Upper lobe of right lung (tissue), 1 donor: ENCODE measurements at regions not wholly inside any gene's neighbourhood (a gene's known extent, or its start where the extent isn't known, plus 50 kb on each side); places are given as distances from the start of the nearest gene placed in this dataset.

Experiments used
- ATAC-seq: fragments of 200-7000 bp; cut with Tn5 transposase; one replicate; pipeline ENCODE4 v1.9.1; 2020; ENCODE audit warnings: mild to moderate bottlenecking, moderate library complexity
- DNase-seq: peaks from one replicate; pipeline ENCODE4 v3.0.0-alpha.2; 2020
- H3K27ac ChIP-seq: fragments of 200-600 bp; one replicate; pipeline ENCODE4 v1.8.0; 2022
- H3K27me3 ChIP-seq: fragments of 200-600 bp; one replicate; pipeline ENCODE4 v1.8.0; 2022; ENCODE audit warnings: mild to moderate bottlenecking
- H3K36me3 ChIP-seq: fragments of 200-600 bp; one replicate; pipeline ENCODE4 v1.8.0; 2022
- H3K4me1 ChIP-seq: fragments of 200-600 bp; one replicate; pipeline ENCODE4 v1.8.0; 2022
- H3K4me3 ChIP-seq: fragments of 200-600 bp; one replicate; pipeline ENCODE4 v1.8.0; 2022; ENCODE audit warnings: mild to moderate bottlenecking
- H3K9me3 ChIP-seq: fragments of 200-600 bp; one replicate; pipeline ENCODE4 v1.8.0; 2022
- intact Hi-C: fragments of 100-400 bp; cut with DNase I; formaldehyde crosslinking; loops from one replicate; pipeline ENCODE4 v1.11.0; 2022
- TF ChIP-seq, protein P1 (sequence below): fragments of 200-600 bp; IDR thresholded peaks from one replicate; pipeline ENCODE4 v1.8.0; 2022; ENCODE audit warnings: antibody characterized with exemption
- donor health status: DM: no; HTN: yes; CAD: no; lungs with severe emphysema.

DNA sequence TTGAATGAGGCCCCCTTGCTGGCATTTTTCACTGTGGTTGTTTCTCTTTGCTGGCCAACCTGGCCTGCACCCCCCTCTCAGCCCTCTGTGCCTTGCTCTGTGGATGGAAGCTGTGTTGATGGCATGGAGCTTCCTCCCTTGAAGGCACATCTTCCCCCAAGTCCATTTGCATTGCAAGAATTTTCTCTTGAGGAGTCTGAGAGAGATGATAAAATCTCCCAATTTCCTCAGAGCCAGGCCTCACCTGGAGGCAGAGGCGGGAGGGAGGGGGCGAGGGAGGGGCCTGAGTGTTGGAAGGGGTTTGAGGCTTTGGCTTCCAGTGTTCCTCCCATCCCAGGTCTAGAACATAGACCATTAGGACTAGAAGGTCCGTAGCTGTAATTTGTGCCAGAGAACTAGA, 175.1 kb downstream of the SCP2D1 start:
- Histone ChIP-seq H3K9me3 (no peaks in the 10 kb centered on the region), H3K4me3 (no peak overlapping the region), H3K27ac (peak overlapping the region; percentile 60), H3K27me3 (no peaks in the 10 kb centered on the region), H3K4me1 (peaks cover 3% of the 10 kb centered on the region), H3K36me3 (no peaks in the 10 kb centered on the region)
- TF ChIP-seq, protein P1, sequence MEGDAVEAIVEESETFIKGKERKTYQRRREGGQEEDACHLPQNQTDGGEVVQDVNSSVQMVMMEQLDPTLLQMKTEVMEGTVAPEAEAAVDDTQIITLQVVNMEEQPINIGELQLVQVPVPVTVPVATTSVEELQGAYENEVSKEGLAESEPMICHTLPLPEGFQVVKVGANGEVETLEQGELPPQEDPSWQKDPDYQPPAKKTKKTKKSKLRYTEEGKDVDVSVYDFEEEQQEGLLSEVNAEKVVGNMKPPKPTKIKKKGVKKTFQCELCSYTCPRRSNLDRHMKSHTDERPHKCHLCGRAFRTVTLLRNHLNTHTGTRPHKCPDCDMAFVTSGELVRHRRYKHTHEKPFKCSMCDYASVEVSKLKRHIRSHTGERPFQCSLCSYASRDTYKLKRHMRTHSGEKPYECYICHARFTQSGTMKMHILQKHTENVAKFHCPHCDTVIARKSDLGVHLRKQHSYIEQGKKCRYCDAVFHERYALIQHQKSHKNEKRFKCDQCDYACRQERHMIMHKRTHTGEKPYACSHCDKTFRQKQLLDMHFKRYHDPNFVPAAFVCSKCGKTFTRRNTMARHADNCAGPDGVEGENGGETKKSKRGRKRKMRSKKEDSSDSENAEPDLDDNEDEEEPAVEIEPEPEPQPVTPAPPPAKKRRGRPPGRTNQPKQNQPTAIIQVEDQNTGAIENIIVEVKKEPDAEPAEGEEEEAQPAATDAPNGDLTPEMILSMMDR = no peak
- intact Hi-C loops = no loop called here
- ATAC-seq (no peak), DNase-seq (no peak)

DNA sequence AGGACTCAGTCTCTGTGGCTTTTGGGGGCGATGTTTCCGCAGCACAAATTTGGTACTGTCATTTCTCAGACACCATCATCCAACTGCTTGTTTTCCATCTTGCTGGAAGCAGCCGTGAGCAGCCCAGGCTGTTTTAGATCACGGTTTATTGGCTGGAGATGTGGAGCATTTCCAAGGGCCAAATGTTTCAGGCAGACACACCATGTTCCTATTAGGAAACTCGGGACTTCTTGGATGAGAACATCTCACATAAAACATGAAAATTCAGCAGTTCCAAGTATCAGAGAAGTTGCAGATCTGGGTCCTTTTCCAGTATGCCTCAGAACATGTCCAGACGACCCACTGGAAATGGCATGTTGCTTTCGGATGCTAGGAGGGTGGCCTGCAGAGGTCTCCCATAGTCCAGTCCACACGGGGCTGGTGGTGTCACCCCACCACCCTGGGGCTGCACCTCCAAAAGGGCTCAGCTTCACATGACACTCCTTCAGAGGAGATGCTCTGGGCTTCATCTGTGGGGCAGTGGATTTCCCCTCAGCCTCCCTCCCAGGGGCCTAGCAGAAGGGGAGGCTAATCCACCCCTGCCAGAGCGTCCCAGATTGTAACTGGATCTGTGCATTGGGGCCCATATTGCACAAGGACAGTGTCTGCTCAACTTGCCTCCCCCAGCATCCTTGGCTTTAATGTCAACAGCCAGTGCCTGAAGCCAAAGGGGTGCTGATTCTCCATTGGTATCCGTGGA, 176.3 kb downstream of the SCP2D1 start:
- Histone ChIP-seq H3K9me3 (no peaks in the 10 kb centered on the region), H3K36me3 (no peaks in the 10 kb centered on the region), H3K27me3 (no peaks in the 10 kb centered on the region), H3K4me3 (no peak overlapping the region), H3K4me1 (peaks cover 3% of the 10 kb centered on the region), H3K27ac (peak overlapping the region; percentile 45)
- TF ChIP-seq, protein P1 = no peak
- intact Hi-C loops = no loop called here
- no peak for ATAC-seq
- no peak for DNase-seq

DNA sequence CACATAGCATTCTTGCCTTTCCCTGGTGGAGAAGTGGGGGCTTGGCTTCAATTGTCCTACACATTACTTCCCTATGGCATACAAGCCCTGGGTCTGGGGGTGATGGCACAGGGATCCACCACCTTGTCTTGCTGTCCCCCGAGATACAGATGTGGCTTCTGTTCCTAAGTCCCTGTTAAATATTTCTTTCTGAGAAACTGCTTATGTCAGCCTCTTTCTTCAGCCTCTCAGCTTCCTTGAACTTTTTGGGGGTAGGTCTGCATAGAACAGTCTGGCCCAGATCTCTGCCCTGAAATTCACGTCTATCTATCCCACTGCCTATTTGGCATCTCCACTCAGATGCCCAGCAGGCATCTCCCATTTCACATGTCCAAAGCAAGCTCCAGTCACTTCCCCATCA, 177.4 kb downstream of the SCP2D1 start:
- ATAC-seq (no peak), DNase-seq (no peak)
- no peak overlapping the region for H3K27ac ChIP-seq
- peaks cover 3% of the 10 kb centered on the region for H3K4me1 ChIP-seq
- intact Hi-C loops = no loop called here
- H3K4me3 ChIP-seq = no peak overlapping the region
- H3K9me3 ChIP-seq = no peaks in the 10 kb centered on the region
- H3K27me3 ChIP-seq = no peaks in the 10 kb centered on the region
- TF ChIP-seq, protein P1 = no peak
- no peaks in the 10 kb centered on the region for H3K36me3 ChIP-seq

DNA sequence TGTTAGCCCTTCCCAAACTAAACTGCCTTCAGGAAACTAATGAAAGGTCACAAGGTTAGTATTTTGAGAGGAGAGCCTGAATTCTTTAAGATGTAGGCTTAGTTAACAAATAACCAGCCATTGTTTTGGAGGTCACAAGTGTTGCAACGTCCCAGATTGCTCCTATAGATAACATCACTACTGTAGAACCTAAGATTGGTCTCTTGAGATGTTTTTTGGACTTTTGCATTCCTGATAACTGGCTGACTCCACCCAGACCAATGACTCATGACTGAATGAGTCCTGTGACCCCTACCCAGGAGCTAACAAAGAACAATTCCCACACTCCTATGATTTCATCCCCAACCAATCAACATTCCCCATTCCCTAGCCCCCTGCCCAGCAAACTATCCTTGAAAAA, 178.8 kb downstream of the SCP2D1 start:
- no peak for ATAC-seq
- H3K4me1 ChIP-seq = peaks cover 3% of the 10 kb centered on the region
- intact Hi-C loops = no loop called here
- no peaks in the 10 kb centered on the region for H3K9me3 ChIP-seq
- no peak for DNase-seq
- H3K27ac ChIP-seq = no peak overlapping the region
- H3K4me3 ChIP-seq = no peak overlapping the region
- H3K27me3 ChIP-seq = no peaks in the 10 kb centered on the region
- TF ChIP-seq, protein P1 = no peak
- H3K36me3 ChIP-seq = no peaks in the 10 kb centered on the region

DNA sequence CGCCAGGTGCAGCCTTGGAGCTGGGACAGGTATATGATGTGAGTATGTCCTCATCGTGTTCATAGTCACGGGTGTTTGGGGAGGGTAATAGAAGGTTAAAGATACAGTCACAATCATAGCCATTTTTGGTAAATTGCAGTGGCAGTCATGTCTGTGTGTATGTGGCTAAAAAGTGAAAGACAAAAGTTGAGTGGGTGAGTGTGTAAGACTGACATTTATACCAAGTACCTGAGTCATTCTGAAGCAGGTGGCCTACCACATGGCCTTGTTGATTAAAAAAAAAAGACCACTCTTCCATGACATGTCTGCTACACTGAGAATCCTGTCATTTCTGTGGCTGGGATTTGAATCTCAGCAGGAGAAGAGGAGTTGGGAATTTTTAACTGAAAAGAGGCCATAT, 181.9 kb downstream of the SCP2D1 start:
- no peak for ATAC-seq
- Histone ChIP-seq H3K4me1 (no peaks in the 10 kb centered on the region), H3K9me3 (no peaks in the 10 kb centered on the region), H3K27me3 (no peaks in the 10 kb centered on the region), H3K36me3 (no peaks in the 10 kb centered on the region), H3K4me3 (no peak overlapping the region), H3K27ac (no peak overlapping the region)
- TF ChIP-seq, protein P1 = no peak
- DNase-seq = no peak
- intact Hi-C loops = no loop called here

DNA sequence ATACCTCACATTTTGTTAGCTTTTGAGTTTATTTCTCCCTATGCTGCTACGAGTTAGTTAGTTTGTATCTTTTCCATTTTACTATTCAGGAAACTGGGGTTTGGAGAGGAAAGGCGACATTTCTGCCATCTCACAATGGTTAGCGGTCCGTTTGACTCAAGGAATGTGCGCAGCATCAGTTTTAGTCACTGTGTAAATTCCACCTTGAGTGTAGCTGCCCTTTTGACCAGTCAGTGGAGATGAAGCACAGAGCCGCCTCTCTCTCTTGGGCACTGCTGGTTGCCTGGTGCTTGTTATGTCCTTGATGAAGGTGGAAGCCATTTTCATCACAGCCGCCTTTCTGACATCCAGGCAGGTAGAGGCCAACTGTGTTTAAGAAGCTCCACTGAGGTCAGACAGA, 185.5 kb downstream of the SCP2D1 start:
- DNase-seq (no peak), ATAC-seq (no peak)
- TF ChIP-seq, protein P1 = no peak
- Histone ChIP-seq H3K4me3 (no peak overlapping the region), H3K27ac (no peak overlapping the region), H3K36me3 (no peaks in the 10 kb centered on the region), H3K27me3 (no peaks in the 10 kb centered on the region), H3K4me1 (no peaks in the 10 kb centered on the region), H3K9me3 (no peaks in the 10 kb centered on the region)
- intact Hi-C loops = no loop called here
